ENCODE measurements at regions not wholly inside any gene's neighbourhood (a gene's known extent, or its start where the extent isn't known, plus 50 kb on each side); places are given as distances from the start of the nearest gene placed in this dataset.

DNA sequence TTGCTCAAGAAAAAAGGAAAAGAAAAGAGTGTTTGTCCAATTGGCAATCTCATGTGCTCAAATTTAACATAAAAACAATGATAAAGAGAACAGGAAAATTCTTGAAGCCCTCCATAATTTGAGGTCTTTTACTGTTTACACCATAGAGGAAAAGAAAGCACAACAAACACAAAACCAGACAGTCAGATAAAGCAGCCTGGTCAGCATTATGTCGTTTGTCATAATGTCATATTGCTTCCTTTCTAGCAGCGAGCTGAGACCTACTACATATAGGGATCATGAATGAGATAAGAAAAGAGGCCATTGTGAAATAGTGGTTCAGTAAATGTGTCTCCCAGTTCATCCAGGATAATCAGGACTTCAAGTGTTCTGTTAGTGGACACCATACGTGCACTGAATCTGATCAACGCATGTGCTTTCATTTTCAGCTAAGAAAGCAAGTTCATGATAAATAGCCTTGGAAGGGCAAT lies 64.7 kb upstream of the SELENOP start (continued):
- TF ChIP-seq, protein P1, sequence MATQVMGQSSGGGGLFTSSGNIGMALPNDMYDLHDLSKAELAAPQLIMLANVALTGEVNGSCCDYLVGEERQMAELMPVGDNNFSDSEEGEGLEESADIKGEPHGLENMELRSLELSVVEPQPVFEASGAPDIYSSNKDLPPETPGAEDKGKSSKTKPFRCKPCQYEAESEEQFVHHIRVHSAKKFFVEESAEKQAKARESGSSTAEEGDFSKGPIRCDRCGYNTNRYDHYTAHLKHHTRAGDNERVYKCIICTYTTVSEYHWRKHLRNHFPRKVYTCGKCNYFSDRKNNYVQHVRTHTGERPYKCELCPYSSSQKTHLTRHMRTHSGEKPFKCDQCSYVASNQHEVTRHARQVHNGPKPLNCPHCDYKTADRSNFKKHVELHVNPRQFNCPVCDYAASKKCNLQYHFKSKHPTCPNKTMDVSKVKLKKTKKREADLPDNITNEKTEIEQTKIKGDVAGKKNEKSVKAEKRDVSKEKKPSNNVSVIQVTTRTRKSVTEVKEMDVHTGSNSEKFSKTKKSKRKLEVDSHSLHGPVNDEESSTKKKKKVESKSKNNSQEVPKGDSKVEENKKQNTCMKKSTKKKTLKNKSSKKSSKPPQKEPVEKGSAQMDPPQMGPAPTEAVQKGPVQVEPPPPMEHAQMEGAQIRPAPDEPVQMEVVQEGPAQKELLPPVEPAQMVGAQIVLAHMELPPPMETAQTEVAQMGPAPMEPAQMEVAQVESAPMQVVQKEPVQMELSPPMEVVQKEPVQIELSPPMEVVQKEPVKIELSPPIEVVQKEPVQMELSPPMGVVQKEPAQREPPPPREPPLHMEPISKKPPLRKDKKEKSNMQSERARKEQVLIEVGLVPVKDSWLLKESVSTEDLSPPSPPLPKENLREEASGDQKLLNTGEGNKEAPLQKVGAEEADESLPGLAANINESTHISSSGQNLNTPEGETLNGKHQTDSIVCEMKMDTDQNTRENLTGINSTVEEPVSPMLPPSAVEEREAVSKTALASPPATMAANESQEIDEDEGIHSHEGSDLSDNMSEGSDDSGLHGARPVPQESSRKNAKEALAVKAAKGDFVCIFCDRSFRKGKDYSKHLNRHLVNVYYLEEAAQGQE (IDR thresholded peaks at IDR 0.05; ENCODE audit: borderline replicate concordance): 0 out of 2 replicates have a peak, but pooled peaks have one; percentile 19
- TF ChIP-seq, protein P1 (CRISPR knock-in tag; IDR thresholded peaks at IDR 0.05; ENCODE audit: low read depth): no peak
- peak; percentile 66 for TF ChIP-seq CCNT2 (IDR thresholded peaks at IDR 0.05; ENCODE audit: borderline replicate concordance, extremely low read depth, insufficient read length, low read depth, low read length)
- peak; percentile 83; the same call in 1 of the 2 replicates for TF ChIP-seq SMAD3 (CRISPR knock-in tag; conservative IDR thresholded peaks at IDR 0.05)
- 0 out of 2 replicates have a peak, but pooled peaks have one; percentile 31 for TF ChIP-seq PYGO2 (tag; IDR thresholded peaks at IDR 0.05)
- TF ChIP-seq SMARCC2 (IDR thresholded peaks at IDR 0.05; ENCODE audit: low read depth): peak; percentile 83
- TF ChIP-seq TCF3 (CRISPR knock-in tag; IDR thresholded peaks at IDR 0.05): peak; percentile 58
- peak; percentile 62; the same call in 1 of the 2 replicates for TF ChIP-seq TRIM28 (IDR thresholded peaks at IDR 0.05)
- TF ChIP-seq CXXC5 (CRISPR knock-in tag; IDR thresholded peaks at IDR 0.05): peak; percentile 46
- TF ChIP-seq LCOR (CRISPR knock-in tag; IDR thresholded peaks at IDR 0.05): no peak
- TF ChIP-seq GATA2 (CRISPR knock-in tag; IDR thresholded peaks at IDR 0.05): peak; percentile 81
- TF ChIP-seq ZNF41 (CRISPR knock-in tag; conservative IDR thresholded peaks at IDR 0.05): no peak
- TF ChIP-seq, protein P2, sequence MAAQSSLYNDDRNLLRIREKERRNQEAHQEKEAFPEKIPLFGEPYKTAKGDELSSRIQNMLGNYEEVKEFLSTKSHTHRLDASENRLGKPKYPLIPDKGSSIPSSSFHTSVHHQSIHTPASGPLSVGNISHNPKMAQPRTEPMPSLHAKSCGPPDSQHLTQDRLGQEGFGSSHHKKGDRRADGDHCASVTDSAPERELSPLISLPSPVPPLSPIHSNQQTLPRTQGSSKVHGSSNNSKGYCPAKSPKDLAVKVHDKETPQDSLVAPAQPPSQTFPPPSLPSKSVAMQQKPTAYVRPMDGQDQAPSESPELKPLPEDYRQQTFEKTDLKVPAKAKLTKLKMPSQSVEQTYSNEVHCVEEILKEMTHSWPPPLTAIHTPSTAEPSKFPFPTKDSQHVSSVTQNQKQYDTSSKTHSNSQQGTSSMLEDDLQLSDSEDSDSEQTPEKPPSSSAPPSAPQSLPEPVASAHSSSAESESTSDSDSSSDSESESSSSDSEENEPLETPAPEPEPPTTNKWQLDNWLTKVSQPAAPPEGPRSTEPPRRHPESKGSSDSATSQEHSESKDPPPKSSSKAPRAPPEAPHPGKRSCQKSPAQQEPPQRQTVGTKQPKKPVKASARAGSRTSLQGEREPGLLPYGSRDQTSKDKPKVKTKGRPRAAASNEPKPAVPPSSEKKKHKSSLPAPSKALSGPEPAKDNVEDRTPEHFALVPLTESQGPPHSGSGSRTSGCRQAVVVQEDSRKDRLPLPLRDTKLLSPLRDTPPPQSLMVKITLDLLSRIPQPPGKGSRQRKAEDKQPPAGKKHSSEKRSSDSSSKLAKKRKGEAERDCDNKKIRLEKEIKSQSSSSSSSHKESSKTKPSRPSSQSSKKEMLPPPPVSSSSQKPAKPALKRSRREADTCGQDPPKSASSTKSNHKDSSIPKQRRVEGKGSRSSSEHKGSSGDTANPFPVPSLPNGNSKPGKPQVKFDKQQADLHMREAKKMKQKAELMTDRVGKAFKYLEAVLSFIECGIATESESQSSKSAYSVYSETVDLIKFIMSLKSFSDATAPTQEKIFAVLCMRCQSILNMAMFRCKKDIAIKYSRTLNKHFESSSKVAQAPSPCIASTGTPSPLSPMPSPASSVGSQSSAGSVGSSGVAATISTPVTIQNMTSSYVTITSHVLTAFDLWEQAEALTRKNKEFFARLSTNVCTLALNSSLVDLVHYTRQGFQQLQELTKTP (IDR thresholded peaks at IDR 0.05; ENCODE audit: low read depth in 1 of 2, partially characterized antibody in 2 of 2): peak in 1 of 2 experiments; percentile 92
- TF ChIP-seq MAFG (tag; conservative IDR thresholded peaks at IDR 0.05): peak; percentile 96
- TF ChIP-seq HDAC3 (IDR thresholded peaks at IDR 0.05; ENCODE audit: borderline replicate concordance, partially characterized antibody): peak; percentile 77

Data from K562 (cell line).